ENCODE measurements at regions not wholly inside any gene's neighbourhood (a gene's known extent, or its start where the extent isn't known, plus 50 kb on each side); places are given as distances from the start of the nearest gene placed in this dataset.

DNA sequence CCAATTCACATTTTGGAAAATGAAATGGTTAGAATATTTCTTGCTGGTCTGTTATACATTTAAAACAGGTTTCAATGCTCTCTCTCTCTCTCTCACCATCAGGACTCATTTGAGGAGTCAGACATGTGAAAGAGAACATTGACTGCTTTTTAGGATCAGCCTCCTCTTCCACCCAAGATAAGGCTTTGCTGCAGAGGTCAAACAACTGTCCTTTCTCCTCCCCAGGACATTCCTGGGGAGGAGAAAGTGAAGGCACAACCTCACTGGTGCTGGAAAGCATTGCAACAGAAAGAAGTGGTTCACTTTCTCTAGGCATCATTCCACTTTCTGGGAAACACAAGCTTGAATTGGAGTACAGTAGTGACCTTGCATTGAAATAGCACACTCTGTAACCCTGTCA lies 409.1 kb upstream of the NR2F2 start:
- no peak for DNase-seq (ENCODE audit: low read depth)

DNA sequence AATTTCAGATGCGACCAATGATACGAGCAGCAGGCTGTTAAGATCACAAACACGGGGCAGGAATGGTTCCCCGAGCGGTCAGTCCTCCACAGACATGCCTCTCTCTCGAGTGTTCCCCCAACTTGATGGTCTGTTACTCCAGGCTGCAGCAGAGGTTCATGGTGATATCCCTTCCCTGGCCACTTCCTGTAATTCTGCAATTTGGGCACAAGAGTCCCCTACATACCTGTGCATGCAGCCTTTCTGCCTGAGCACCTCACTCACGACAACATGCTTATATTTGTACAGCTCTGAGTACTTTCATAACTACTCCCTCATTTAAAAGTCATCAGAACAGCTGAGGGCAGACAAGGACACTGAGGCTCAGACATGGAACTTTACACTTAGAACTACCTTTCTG lies 408.1 kb upstream of the NR2F2 start:
- no peak for DNase-seq (ENCODE audit: low read depth)

DNA sequence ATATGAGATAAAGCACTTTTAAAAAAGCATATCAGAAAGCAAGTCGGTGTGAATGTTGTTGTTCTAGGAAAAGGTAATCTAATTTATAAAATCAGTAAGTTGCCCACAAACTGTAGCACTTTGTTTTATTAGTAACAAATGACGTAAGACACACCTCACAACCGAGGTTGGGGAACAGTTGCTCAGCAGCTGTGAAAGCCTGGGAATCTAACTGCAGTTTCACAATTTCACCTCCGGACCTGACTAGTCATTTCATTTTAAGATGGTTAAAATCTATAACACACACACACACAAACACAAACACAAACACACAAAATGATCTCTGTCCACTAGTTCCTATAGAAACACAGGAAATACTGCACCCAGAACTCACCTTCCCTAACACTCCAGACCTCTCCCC lies 406.7 kb upstream of the NR2F2 start:
- DNase-seq (ENCODE audit: low read depth), result no peak

GRCh38 chr15:95928822-95929221 lies 401.7 kb upstream of the NR2F2 start:
- DNase-seq (ENCODE audit: low read depth), result no peak

DNA sequence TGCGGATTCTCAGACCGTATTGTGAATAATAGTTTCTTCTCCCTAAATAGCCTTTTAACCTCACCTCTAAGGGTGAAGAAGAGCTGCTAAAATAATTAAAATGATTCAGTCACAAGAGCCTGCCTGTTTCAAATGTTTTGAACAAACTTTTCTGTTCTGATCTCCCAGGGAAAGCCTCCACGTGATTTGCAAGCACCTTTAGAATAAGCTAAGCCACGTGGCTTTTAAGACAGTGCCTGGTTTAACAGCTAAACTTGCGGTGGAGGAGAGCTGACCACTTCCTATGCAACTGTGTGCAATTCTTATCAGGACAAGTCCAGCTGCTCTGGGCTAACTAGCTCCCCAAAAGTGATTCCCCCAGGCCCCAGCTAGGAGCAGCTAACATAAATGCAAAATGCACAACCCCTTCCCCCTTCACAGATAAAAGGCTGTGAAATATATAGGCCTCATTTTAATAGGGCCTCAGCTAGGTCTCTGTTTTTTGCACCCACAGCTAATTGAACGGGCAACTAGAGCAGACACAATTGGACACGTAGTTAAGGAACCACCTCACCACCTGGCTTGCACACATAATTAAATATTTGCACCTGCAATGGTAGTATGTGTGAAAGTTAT lies 401.2 kb upstream of the NR2F2 start:
- DNase-seq (ENCODE audit: low read depth), result no peak

DNA sequence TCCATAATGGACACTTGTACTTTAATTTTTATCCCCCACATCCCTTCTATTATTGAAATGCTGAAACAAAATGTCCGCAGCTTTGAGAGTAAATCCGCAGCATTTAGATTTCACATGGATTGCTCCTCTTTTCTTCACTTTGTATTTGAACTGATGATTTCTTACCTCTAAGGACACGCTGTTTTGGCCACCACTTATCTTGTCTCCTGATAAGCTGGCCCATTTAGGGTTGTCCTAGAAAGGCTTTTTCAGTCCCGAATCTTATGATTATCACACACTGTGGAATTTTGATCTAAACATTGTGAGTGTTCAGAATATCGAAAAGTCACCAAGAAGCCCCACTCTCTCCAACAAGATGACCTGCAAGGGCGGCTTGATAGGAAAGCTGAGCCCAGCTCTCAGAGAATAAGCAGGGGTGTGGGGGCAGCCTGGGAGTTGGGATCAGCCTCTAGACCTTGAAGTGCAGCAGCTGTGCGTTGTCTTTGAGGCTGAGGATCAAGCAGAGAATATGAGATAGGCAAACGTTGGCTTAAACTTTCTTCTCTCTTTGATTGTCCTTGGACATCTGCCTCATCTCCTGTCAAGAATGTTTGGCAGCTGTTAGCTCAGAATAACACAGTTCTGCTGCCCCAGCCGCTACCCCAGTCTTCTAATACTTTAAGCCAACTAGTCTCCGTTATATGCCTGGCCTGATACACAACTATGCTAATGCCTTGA lies 399.7 kb upstream of the NR2F2 start:
- DNase-seq (ENCODE audit: low read depth), result no peak

DNA sequence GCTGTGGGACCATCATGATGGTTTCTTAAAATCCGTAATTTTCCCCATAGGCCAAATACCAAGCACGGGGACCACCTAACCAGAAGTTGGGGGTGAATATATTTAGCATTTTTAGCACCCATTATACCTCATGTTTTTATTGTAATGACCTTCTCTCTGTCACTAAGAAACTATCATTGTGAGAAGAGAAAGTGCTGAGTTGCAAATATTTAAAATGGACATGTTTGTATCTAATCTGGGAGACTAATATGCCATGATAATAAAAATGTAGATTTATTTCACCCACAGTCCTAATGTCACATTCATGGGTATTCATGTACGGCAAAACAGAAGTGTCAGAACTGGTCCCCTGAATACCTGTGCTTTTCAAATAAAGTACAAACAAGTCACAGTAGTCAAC lies 398.9 kb upstream of the NR2F2 start:
- no peak for DNase-seq (ENCODE audit: low read depth)

- DNase-seq (ENCODE audit: low read depth), result no peak
Observed at GRCh38 chr15:95932141-95932540, 398.4 kb upstream of the NR2F2 start.

- no peak for DNase-seq (ENCODE audit: low read depth)
Observed at GRCh38 chr15:95932676-95933075, 397.8 kb upstream of the NR2F2 start.

DNA sequence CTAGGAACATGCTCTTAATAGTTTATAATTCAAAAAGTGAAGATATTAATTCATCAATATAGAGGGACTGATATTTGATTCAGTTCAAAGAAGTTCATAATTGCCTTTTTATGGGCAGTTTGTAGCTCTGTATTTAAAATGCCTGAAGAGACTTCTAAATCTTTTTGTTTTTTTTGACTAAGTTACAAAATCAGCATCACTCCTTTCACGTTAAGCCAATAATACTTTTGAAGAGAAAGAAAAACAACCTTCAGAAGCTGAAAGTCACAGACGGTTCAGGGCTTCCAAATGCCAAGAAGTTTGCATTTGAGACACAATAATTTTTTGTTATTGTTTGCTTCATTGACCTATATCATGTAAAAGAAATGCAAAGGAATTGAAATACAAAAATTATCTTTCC lies 394.6 kb upstream of the NR2F2 start:
- no peak for DNase-seq (ENCODE audit: low read depth)

DNA sequence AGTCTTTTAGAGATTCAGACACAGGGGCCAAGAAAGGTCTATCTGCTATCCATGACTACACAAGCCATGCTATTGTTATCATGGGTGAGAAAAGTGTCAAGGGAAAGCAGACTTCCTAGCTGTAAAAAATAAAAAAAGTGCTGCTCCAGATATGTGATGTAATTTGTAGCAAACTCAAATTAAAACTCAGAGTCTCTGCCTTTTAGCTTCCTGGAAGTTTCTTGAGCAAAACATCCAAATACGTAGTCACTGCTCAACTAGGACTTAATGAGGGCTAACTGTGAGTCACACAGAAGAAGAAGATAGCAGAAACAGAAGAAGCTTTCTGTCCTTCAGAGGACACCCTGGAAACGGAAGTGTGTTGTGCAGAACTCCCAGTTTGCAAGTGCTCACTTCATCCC lies 393.4 kb upstream of the NR2F2 start:
- DNase-seq (ENCODE audit: low read depth), result no peak

DNA sequence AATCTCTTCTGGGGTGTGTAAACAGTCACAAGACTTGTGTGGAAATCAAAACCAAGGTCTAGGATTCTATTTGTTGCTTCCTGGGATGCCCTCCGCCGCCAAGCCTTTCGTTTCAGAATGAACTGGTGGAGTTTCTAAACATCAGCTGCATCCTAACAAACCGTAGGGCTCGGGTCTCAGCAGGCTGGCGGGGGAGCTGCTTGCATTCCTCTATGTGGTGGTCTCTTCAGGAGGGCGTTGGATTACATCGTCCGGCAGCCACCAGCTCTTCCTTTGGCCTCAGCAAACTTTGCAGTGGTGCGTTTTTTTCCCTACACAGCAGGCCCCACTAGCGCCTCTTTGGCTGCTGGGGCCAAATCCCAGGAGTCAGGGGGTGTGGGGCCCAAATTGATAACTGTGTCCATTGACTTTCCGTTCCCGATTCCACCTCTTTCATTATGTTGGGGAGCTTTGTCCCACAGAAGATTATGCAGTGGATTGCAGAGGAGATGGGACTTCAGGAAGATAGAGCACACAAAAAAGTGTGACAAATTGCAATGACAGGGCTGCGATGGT lies 390.0 kb upstream of the NR2F2 start:
- no peak for DNase-seq (ENCODE audit: low read depth)

GRCh38 chr15:95944193-95944592 lies 386.3 kb upstream of the NR2F2 start:
- no peak for DNase-seq (ENCODE audit: low read depth)

- DNase-seq (ENCODE audit: low read depth), result no peak
Observed at GRCh38 chr15:95944661-95945255, 385.7 kb upstream of the NR2F2 start.

GRCh38 chr15:95946241-95946640 lies 384.3 kb upstream of the NR2F2 start:
- DNase-seq (ENCODE audit: low read depth), result no peak

DNA sequence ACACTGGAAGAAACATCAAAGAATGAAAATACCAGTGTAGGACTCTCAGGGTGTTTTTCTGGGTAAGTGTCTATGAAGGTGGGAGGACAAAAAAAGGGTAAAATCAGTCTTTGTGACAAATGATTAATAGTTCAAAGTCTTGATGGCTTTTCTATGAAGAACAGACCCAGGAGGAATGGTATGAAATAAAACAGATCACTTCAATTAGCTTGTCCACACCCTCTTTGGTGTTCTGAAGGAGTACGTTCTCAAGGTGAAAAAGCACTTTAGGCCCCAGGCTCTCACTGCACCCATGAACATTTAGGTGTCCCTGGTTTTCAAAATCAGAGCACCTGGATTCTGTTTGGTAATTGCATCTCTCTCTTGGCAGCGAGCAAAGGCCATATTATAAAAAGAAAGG lies 383.6 kb upstream of the NR2F2 start:
- DNase-seq (ENCODE audit: low read depth), result no peak

- DNase-seq (ENCODE audit: low read depth), result no peak
Observed at GRCh38 chr15:95948411-95948810, 382.1 kb upstream of the NR2F2 start.

DNA sequence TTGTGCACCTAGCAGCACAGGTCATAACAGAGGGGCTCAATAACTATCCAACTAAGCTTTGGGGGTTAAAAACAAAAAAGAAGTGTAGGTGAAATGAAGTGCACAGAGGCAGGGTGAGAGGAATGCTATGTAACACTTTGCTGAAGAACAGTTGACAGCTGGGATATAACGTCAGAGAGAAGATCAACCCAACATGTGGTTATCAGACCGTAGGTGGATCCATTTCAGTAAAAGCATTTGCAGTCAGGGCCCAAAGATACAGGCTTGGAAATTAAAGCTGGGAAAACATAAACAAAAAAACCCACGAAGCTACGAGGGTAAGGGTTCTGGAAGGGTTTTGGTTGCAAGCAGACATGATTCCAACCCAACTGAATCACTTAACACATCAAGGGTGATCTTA lies 377.5 kb upstream of the NR2F2 start:
- DNase-seq (ENCODE audit: low read depth), result no peak

GRCh38 chr15:95957861-95958260 lies 372.6 kb upstream of the NR2F2 start:
- no peak for DNase-seq (ENCODE audit: low read depth)

GRCh38 chr15:95958382-95958781 lies 372.1 kb upstream of the NR2F2 start:
- DNase-seq (ENCODE audit: low read depth), result no peak

DNA sequence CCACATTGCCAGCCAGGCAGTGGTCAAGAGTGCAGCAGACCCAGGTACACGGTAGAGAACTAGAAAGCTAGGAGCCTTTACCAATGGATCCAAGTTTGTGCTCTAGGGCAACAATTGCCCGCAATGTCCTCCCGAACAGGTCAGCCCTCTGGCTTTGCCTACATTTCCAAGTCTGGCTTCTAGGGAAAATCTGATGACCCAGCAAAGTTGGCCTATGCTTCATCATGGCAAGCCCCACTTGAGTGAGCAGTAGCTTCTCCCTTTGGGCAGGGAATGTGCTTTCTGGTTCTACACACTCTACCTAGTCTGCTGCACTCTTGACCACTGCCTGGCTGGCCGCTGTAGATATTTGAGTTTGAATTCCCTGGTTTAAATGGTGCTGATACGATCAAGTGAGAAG lies 361.6 kb upstream of the NR2F2 start:
- DNase-seq (ENCODE audit: low read depth), result no peak

GRCh38 chr15:95970326-95970725 lies 360.2 kb upstream of the NR2F2 start:
- DNase-seq (ENCODE audit: low read depth), result no peak

- DNase-seq (ENCODE audit: low read depth), result no peak
Observed at GRCh38 chr15:95972041-95972553, 358.4 kb upstream of the NR2F2 start.
